Hindlimb muscle (tissue), 1 donor: ENCODE measurements at regions not wholly inside any gene's neighbourhood (a gene's known extent, or its start where the extent isn't known, plus 50 kb on each side); places are given as distances from the start of the nearest gene placed in this dataset.
"Not testable (repeated sequence)": the region's sequence is repeated elsewhere in the genome, so short reads cannot be mapped to it uniquely, and the experiment has no call there.

Source experiments
- DNase-seq: peaks from one replicate; pipeline ENCODE4 v3.0.0-alpha.2; 2013

- DNase-seq: no peak
These were observed 569.8 kb downstream of the EDEM1 start for GRCh38 chr3:5757213-5757804.

GRCh38 chr3:5758699-5759098 is 571.2 kb downstream of the EDEM1 start:
- no peak for DNase-seq

- DNase-seq: no peak
These were observed 575.0 kb downstream of the EDEM1 start for GRCh38 chr3:5762506-5762905.

GRCh38 chr3:5766848-5767247 is 579.3 kb downstream of the EDEM1 start:
- DNase-seq: no peak

GRCh38 chr3:5767304-5767703 is 579.8 kb downstream of the EDEM1 start:
- peak; percentile 18 for DNase-seq

- DNase-seq: no peak
These were observed 580.9 kb downstream of the EDEM1 start for GRCh38 chr3:5768281-5768945.

GRCh38 chr3:5769825-5770224 is 582.3 kb downstream of the EDEM1 start:
- DNase-seq: no peak

GRCh38 chr3:5774337-5774736 is 586.8 kb downstream of the EDEM1 start:
- DNase-seq: no peak

GRCh38 chr3:5775100-5775499 is 587.6 kb downstream of the EDEM1 start:
- not testable (repeated sequence) for DNase-seq

- no peak for DNase-seq
These were observed 597.2 kb downstream of the EDEM1 start for GRCh38 chr3:5784690-5785089.

- DNase-seq: peak; percentile 59
These were observed 600.5 kb downstream of the EDEM1 start for GRCh38 chr3:5787861-5788488.

- DNase-seq: no peak
These were observed 601.0 kb downstream of the EDEM1 start for GRCh38 chr3:5788496-5788895.

GRCh38 chr3:5791558-5791957 is 604.1 kb downstream of the EDEM1 start:
- DNase-seq: no peak

- DNase-seq: no peak
These were observed 609.0 kb downstream of the EDEM1 start for GRCh38 chr3:5796541-5796940.

GRCh38 chr3:5798809-5799208 is 611.3 kb downstream of the EDEM1 start:
- DNase-seq: no peak

GRCh38 chr3:5799398-5799797 is 611.9 kb downstream of the EDEM1 start:
- no peak for DNase-seq

GRCh38 chr3:5800965-5801364 is 613.5 kb downstream of the EDEM1 start:
- DNase-seq: no peak

GRCh38 chr3:5806192-5806591 is 618.7 kb downstream of the EDEM1 start:
- no peak for DNase-seq

- peak; percentile 11 for DNase-seq
These were observed 622.2 kb downstream of the EDEM1 start for GRCh38 chr3:5809586-5810246.

GRCh38 chr3:5811016-5811415 is 623.5 kb downstream of the EDEM1 start:
- no peak for DNase-seq

GRCh38 chr3:5813521-5813920 is 626.0 kb downstream of the EDEM1 start:
- DNase-seq: no peak

- DNase-seq: no peak
These were observed 635.3 kb downstream of the EDEM1 start for GRCh38 chr3:5822843-5823242.

- DNase-seq: no peak
These were observed 639.0 kb downstream of the EDEM1 start for GRCh38 chr3:5826467-5826866.

- DNase-seq: no peak
These were observed 640.7 kb downstream of the EDEM1 start for GRCh38 chr3:5828251-5828650.
